Smooth muscle cell (in vitro differentiated cells): ENCODE measurements at regions not wholly inside any gene's neighbourhood (a gene's known extent, or its start where the extent isn't known, plus 50 kb on each side); places are given as distances from the start of the nearest gene placed in this dataset.
"Not testable (repeated sequence)": the region's sequence is repeated elsewhere in the genome, so short reads cannot be mapped to it uniquely, and the experiment has no call there.

Source experiments
- DNase-seq: peaks from one replicate; lab custom pipeline; 2025; ENCODE audit not compliant: unreplicated experiment; lab: John Stamatoyannopoulos, UW
- H2AFZ ChIP-seq: fragments of 200-600 bp; sonication (generic); 2 replicates; pipeline ENCODE4 v1.6.0; 2016; ENCODE audit warnings: antibody characterized with exemption, low read depth, mild to moderate bottlenecking
- H3F3A ChIP-seq: fragments of 200-600 bp; sonication (generic); 2 replicates; pipeline ENCODE4 v1.6.0; 2017; ENCODE audit warnings: antibody characterized with exemption, low read depth
- H3K27ac ChIP-seq: fragments of 200-600 bp; sonication (generic); 2 replicates; pipeline ENCODE4 v1.5.1; 2016; ENCODE audit warnings: low read depth, mild to moderate bottlenecking
- H3K27me3 ChIP-seq: fragments of 200-600 bp; sonication (generic); 2 replicates; pipeline ENCODE4 v1.6.1; 2016; ENCODE audit warnings: low read depth, mild to moderate bottlenecking
- H3K36me3 ChIP-seq: fragments of 200-600 bp; sonication (generic); 2 replicates; pipeline ENCODE4 v1.5.1; 2016; ENCODE audit warnings: low read depth
- H3K4me1 ChIP-seq: fragments of 200-600 bp; sonication (generic); 2 replicates; pipeline ENCODE4 v1.5.1; 2016; ENCODE audit warnings: low read depth
- H3K4me2 ChIP-seq: fragments of 200-600 bp; sonication (generic); 2 replicates; pipeline ENCODE4 v1.6.0; 2016; ENCODE audit warnings: mild to moderate bottlenecking
- H3K4me3 ChIP-seq: fragments of 200-600 bp; sonication (generic); 2 replicates; pipeline ENCODE4 v1.5.1; 2016; ENCODE audit warnings: mild to moderate bottlenecking
- H3K79me2 ChIP-seq: fragments of 200-600 bp; sonication (generic); 2 replicates; pipeline ENCODE4 v1.6.0; 2016; ENCODE audit warnings: low read depth, mild to moderate bottlenecking
- H3K9ac ChIP-seq: fragments of 200-600 bp; sonication (generic); 2 replicates; pipeline ENCODE4 v1.6.0; 2016; ENCODE audit warnings: low read depth
- H3K9me3 ChIP-seq: fragments of 200-600 bp; sonication (generic); replicated peaks from 2 replicates; pipeline ENCODE4 v1.5.1; 2016; ENCODE audit warnings: low read depth
- H4K20me1 ChIP-seq: fragments of 200-600 bp; sonication (generic); 2 replicates; pipeline ENCODE4 v1.6.0; 2016; ENCODE audit warnings: low read depth
- WGBS: methylation state at CpG from one replicate; pipeline ENCODE4 v1.1.7; 2016; ENCODE audit warnings: low lambda C conversion rate; 5-methylcytosine and 5-hydroxymethylcytosine counted together
- TF ChIP-seq, protein P1 (sequence below): fragments of 200-600 bp; sonication (generic); IDR thresholded peaks from 2 replicates; pipeline ENCODE4 v1.5.1; 2017; ENCODE audit warnings: borderline replicate concordance, mild to moderate bottlenecking, antibody characterized with exemption; ENCODE audit not compliant: insufficient read depth, poor library complexity, severe bottlenecking

DNA sequence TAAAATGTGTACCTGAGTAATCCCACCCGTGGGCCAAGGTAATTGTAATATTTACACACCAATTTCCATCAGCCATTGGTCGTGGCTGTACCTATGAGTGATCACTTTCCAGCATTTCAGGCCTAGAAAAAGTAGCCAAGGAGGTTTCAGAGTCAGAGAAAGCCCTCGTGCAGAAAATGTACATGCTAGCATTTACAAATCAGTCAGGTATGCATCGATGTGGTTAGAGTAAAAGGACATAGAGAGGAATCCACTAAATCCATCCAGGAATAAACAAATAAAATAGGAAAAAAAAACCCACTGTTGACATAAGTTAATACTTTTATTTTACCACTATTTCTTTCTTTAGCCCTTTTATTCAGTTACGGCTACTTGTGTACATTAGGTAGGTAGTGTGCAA lies 256.8 kb downstream of the TRIML1 start:
- TF ChIP-seq, protein P1, sequence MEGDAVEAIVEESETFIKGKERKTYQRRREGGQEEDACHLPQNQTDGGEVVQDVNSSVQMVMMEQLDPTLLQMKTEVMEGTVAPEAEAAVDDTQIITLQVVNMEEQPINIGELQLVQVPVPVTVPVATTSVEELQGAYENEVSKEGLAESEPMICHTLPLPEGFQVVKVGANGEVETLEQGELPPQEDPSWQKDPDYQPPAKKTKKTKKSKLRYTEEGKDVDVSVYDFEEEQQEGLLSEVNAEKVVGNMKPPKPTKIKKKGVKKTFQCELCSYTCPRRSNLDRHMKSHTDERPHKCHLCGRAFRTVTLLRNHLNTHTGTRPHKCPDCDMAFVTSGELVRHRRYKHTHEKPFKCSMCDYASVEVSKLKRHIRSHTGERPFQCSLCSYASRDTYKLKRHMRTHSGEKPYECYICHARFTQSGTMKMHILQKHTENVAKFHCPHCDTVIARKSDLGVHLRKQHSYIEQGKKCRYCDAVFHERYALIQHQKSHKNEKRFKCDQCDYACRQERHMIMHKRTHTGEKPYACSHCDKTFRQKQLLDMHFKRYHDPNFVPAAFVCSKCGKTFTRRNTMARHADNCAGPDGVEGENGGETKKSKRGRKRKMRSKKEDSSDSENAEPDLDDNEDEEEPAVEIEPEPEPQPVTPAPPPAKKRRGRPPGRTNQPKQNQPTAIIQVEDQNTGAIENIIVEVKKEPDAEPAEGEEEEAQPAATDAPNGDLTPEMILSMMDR = no peak
- Histone ChIP-seq H3K9me3 (no peaks in the 10 kb centered on the region), H3F3A (peaks cover 16% of the 10 kb centered on the region), H4K20me1 (no peaks in the 10 kb centered on the region), H2AFZ (no peak overlapping the region), H3K4me3 (no peak overlapping the region), H3K27me3 (no peaks in the 10 kb centered on the region), H3K79me2 (no peaks in the 10 kb centered on the region), H3K36me3 (no peaks in the 10 kb centered on the region), H3K27ac (peak overlapping the region; percentile 33), H3K4me2 (no peak overlapping the region), H3K4me1 (peaks cover 10% of the 10 kb centered on the region), H3K9ac (no peak overlapping the region)
- 58% methylated on average over 5 of the region's 5 CpGs for WGBS
- no peak for DNase-seq

DNA sequence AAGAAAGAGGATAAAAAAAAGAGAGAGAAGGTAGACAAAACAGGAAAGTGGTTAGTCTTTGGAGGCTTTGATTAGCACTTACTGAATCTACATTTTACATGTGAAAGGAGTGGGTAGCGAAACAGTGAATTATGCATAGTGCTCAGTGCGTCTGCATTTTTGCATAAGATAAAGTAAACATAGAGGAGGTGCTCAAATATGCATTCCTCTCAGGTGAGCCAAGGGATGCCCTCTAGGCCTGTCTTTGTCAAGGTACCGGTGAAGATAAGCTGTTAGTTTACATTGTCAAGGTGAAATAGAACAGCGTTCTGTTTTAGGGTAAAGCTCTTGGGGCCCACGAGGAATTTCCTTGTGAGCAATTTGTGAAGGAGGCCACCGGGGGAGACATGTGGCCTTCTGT lies 260.6 kb downstream of the TRIML1 start:
- TF ChIP-seq, protein P1 = no peak
- Histone ChIP-seq H2AFZ (no peak overlapping the region), H3K4me3 (no peak overlapping the region), H3K4me1 (peaks cover 17% of the 10 kb centered on the region), H4K20me1 (no peaks in the 10 kb centered on the region), H3K9me3 (no peaks in the 10 kb centered on the region), H3K9ac (no peak overlapping the region), H3K27ac (peak overlapping the region; percentile 95), H3F3A (peaks cover 27% of the 10 kb centered on the region), H3K36me3 (no peaks in the 10 kb centered on the region), H3K4me2 (no peak overlapping the region), H3K27me3 (no peaks in the 10 kb centered on the region), H3K79me2 (peaks cover 3% of the 10 kb centered on the region)
- 28% methylated on average over 6 of the region's 6 CpGs for WGBS
- no peak for DNase-seq

DNA sequence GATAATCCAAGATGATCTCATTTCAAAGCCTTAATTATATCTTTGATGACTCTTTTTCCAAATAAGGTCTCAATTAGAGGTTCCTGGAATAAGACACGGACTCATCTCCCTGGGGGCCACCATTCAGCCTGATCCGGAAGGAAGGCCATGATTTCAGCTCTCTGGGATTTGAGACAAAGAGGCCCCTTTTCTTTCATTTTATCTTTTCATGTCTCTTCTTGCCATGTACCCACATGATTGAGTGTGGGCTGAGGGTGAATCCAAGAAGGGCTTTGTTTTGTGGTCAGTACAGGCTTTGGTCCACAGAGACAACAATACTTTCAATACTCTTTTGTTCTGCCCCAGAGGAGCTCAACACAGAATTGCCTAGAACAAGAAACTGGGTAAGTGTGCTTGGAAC lies 261.2 kb downstream of the TRIML1 start:
- no peak overlapping the region for H2AFZ ChIP-seq
- peaks cover 3% of the 10 kb centered on the region for H3K79me2 ChIP-seq
- 3% methylated on average over 2 of the region's 2 CpGs for WGBS
- peaks cover 25% of the 10 kb centered on the region for H3F3A ChIP-seq
- no peaks in the 10 kb centered on the region for H3K36me3 ChIP-seq
- H3K4me2 ChIP-seq = peak overlapping the region; percentile 80
- peak overlapping the region; percentile 75 for H3K9ac ChIP-seq
- H3K9me3 ChIP-seq = no peaks in the 10 kb centered on the region
- TF ChIP-seq, protein P1 = no peak
- no peak for DNase-seq
- H3K27ac ChIP-seq = peak overlapping the region; percentile 95
- H4K20me1 ChIP-seq = no peaks in the 10 kb centered on the region
- H3K27me3 ChIP-seq = no peaks in the 10 kb centered on the region
- H3K4me3 ChIP-seq = peak overlapping the region; percentile 35
- peaks cover 17% of the 10 kb centered on the region for H3K4me1 ChIP-seq

DNA sequence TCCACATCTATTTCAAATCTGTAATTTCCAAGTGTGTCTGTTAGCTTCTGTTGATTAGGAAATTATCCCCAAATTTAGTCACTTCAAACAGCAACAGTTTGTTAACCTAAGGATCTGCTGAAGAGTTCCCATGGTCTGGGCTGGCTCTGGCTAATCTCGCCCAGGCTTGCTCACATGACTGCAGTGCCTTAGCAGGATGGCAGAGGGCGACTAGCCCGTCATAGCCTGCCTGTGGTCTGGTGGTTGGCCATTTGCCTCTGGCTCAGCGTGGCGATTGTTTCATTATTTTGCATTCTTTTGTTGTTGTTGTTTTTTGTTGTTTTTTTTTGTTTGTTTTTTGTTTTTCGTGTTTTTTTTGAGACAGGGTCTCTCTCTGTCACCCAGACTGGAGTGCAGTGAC lies 264.0 kb downstream of the TRIML1 start:
- DNase-seq = no peak
- peaks cover 3% of the 10 kb centered on the region for H3K79me2 ChIP-seq
- no peak overlapping the region for H3K4me3 ChIP-seq
- H3K27ac ChIP-seq = peak overlapping the region; percentile 95
- H4K20me1 ChIP-seq = no peaks in the 10 kb centered on the region
- TF ChIP-seq, protein P1 = peak; percentile 30
- peak overlapping the region; percentile 10 for H3K4me2 ChIP-seq
- H3K9me3 ChIP-seq = no peaks in the 10 kb centered on the region
- no peaks in the 10 kb centered on the region for H3K27me3 ChIP-seq
- WGBS = 74% methylated on average over 6 of the region's 6 CpGs
- H3K36me3 ChIP-seq = no peaks in the 10 kb centered on the region
- no peak overlapping the region for H3K9ac ChIP-seq
- peaks cover 20% of the 10 kb centered on the region for H3K4me1 ChIP-seq
- peaks cover 30% of the 10 kb centered on the region for H3F3A ChIP-seq
- H2AFZ ChIP-seq = no peak overlapping the region

DNA sequence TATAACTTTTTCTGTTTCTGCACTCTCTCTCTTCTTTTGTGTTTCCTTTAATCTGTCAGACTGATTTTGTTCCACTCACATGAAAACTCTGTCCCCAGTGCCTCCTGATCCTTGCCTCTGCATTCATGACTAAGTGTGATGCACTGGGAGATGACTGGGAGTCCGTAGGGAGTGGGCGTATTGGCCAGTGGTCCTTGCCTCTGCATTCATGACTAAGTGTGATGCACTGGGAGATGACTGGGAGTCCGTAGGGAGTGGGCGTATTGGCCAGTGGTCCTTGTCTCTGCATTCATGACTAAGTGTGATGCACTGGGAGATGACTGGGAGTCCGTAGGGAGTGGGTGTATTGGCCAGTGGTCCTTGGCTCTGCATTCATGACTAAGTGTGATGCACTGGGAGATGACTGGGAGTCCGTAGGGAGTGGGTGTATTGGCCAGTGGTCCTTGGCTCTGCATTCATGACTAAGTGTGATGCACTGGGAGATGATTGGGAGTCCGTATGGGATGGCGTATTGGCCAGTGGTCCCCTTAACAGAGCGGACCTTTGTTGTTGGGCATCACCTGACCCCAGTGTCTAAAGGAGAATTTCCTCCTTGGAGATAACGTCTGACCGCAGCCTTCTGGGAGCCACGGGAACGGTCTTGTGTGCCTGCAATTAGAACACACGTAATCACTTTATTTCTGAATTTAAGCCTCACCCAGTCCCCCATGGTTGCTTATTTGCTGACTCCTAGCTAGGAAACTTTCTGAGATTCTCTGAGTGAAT lies 266.0 kb downstream of the TRIML1 start:
- not testable (repeated sequence) for DNase-seq, H3K27me3 ChIP-seq, H4K20me1 ChIP-seq, H3K79me2 ChIP-seq, H3K9me3 ChIP-seq, H3K4me3 ChIP-seq, H2AFZ ChIP-seq, H3K36me3 ChIP-seq
- WGBS = 35% methylated on average over 14 of the region's 14 CpGs
- Histone ChIP-seq H3K4me2 (peak overlapping the region; percentile 77), H3K9ac (peak overlapping the region; percentile 83), H3F3A (peaks cover 24% of the 10 kb centered on the region), H3K27ac (peak overlapping the region; percentile 95), H3K4me1 (peaks cover 21% of the 10 kb centered on the region)
